OCI-LY7 (cell line): ENCODE measurements at regions not wholly inside any gene's neighbourhood (a gene's known extent, or its start where the extent isn't known, plus 50 kb on each side); places are given as distances from the start of the nearest gene placed in this dataset.

Experiments used
- BruUV-seq: library from RNA; stranded (reverse); fragments of 400-500 nt; replicated peaks from 2 replicates; lab custom pipeline; 2021; lab: Mats Ljungman, UMichigan
- CTCF ChIA-PET: fragments of 300-600 bp; sonication (Branson Sonifier 250); formaldehyde crosslinking; loops from one replicate; lab custom pipeline; 2022; ENCODE audit warnings: antibody characterized with exemption; ENCODE audit not compliant: unreplicated experiment; lab: Charles Lee
- POLR2A ChIA-PET: fragments of 300-600 bp; sonication (Branson Sonifier 250); formaldehyde crosslinking; loops from one replicate; lab custom pipeline; 2022; ENCODE audit warnings: antibody characterized with exemption; lab: Charles Lee
- DNase-seq: peaks from one replicate; pipeline ENCODE4 v3.0.0-alpha.2; 2015; ENCODE audit warnings: low spot score
- H2AFZ ChIP-seq: fragments of 200-600 bp; sonication (generic), shearing (Covaris generic); 2 replicates; pipeline ENCODE4 v1.6.1; 2014; ENCODE audit warnings: mild to moderate bottlenecking, antibody characterized with exemption, low read length, moderate library complexity
- H3K27ac ChIP-seq: fragments of 200-600 bp; sonication (generic); 2 replicates; pipeline ENCODE4 v1.5.1; 2014; ENCODE audit warnings: mixed run types, low read depth, mild to moderate bottlenecking, moderate library complexity, low read length, inconsistent platforms; ENCODE audit not compliant: poor library complexity, severe bottlenecking
- H3K36me3 ChIP-seq: fragments of 200-600 bp; sonication (generic); 2 replicates; pipeline ENCODE4 v1.6.1; 2014; ENCODE audit warnings: mild to moderate bottlenecking, antibody characterized with exemption, low read length, moderate library complexity, mixed read lengths; ENCODE audit not compliant: insufficient read depth
- H3K4me1 ChIP-seq: fragments of 200-600 bp; sonication (generic); 2 replicates; pipeline ENCODE4 v1.5.1; 2014; ENCODE audit warnings: mild to moderate bottlenecking, low read length; ENCODE audit not compliant: insufficient read depth, poor library complexity, severe bottlenecking
- H3K4me2 ChIP-seq: fragments of 200-600 bp; sonication (generic); 2 replicates; pipeline ENCODE4 v1.6.1; 2014; ENCODE audit warnings: mild to moderate bottlenecking, low read length
- H3K4me3 ChIP-seq: fragments of 200-600 bp; sonication (generic); 2 replicates; pipeline ENCODE4 v1.5.1; 2014; ENCODE audit warnings: mild to moderate bottlenecking, low read depth, low read length; ENCODE audit not compliant: poor library complexity, severe bottlenecking
- H3K79me2 ChIP-seq: fragments of 200-600 bp; sonication (generic); 2 replicates; pipeline ENCODE4 v1.6.1; 2016; ENCODE audit warnings: low read depth, mild to moderate bottlenecking, low read length, moderate library complexity, mixed read lengths; ENCODE audit not compliant: insufficient read depth
- H3K9me2 ChIP-seq: fragments of 200-600 bp; sonication (generic); 2 replicates; pipeline ENCODE4 v1.6.1; 2016; ENCODE audit warnings: mild to moderate bottlenecking, low read length, mixed read lengths; ENCODE audit not compliant: insufficient read depth
- H3K9me3 ChIP-seq: fragments of 200-600 bp; sonication (generic); 2 replicates; pipeline ENCODE4 v1.6.1; 2014; ENCODE audit warnings: mild to moderate bottlenecking, mixed run types, low read length, mixed read lengths
- H4K20me1 ChIP-seq: fragments of 200-600 bp; sonication (generic); 2 replicates; pipeline ENCODE4 v1.6.1; 2014; ENCODE audit warnings: mild to moderate bottlenecking, antibody characterized with exemption, low read length, moderate library complexity, mixed read lengths; ENCODE audit not compliant: insufficient read depth
- CTCF ChIP-seq: fragments of 200-600 bp; sonication (generic); conservative IDR thresholded peaks from 2 replicates; pipeline ENCODE4 v1.5.1; 2014; ENCODE audit warnings: mild to moderate bottlenecking, antibody characterized with exemption, low read length, moderate library complexity, mixed read lengths
- EZH2phosphoT487 ChIP-seq: fragments of 200-600 bp; sonication (generic); IDR thresholded peaks from 2 replicates; pipeline ENCODE4 v1.6.1; 2018; ENCODE audit warnings: low read depth, borderline replicate concordance, mild to moderate bottlenecking, mixed run types, antibody characterized with exemption, low read length, moderate library complexity, mixed read lengths
- intact Hi-C: fragments of 100-400 bp; cut with micrococcal nuclease; formaldehyde crosslinking; loops from one replicate; pipeline ENCODE4 v1.10.0; 2022; ENCODE audit not compliant: unreplicated experiment

- no peak for DNase-seq
- intact Hi-C loops = no loop called here
- POLR2A ChIA-PET = no interaction called here
- no peak overlapping the region for H3K4me3 ChIP-seq
- BruUV-seq = no TSS peak
- H2AFZ ChIP-seq = no peak overlapping the region
- no peaks in the 10 kb centered on the region for H3K79me2 ChIP-seq
- H3K9me3 ChIP-seq = no peaks in the 10 kb centered on the region
- H3K4me2 ChIP-seq = no peak overlapping the region
- H3K9me2 ChIP-seq = no peaks in the 10 kb centered on the region
- H4K20me1 ChIP-seq = no peaks in the 10 kb centered on the region
- no peaks in the 10 kb centered on the region for H3K4me1 ChIP-seq
- no peak for TF ChIP-seq EZH2phosphoT487
- TF ChIP-seq CTCF = no peak
- no peaks in the 10 kb centered on the region for H3K36me3 ChIP-seq
- no peak overlapping the region for H3K27ac ChIP-seq
- CTCF ChIA-PET = no interaction called here
Measured at GRCh38 chr14:47899685-47900084, 224.3 kb upstream of the MDGA2 start.

GRCh38 chr14:47874350-47874749 lies 198.9 kb upstream of the MDGA2 start:
- Histone ChIP-seq H3K4me2 (no peak overlapping the region), H3K79me2 (no peaks in the 10 kb centered on the region), H2AFZ (no peak overlapping the region), H3K9me3 (no peaks in the 10 kb centered on the region), H3K36me3 (no peaks in the 10 kb centered on the region), H4K20me1 (no peaks in the 10 kb centered on the region), H3K4me1 (no peaks in the 10 kb centered on the region), H3K4me3 (no peak overlapping the region), H3K9me2 (no peaks in the 10 kb centered on the region), H3K27ac (no peak overlapping the region)
- no peak for TF ChIP-seq EZH2phosphoT487
- TF ChIP-seq CTCF = no peak
- BruUV-seq = no TSS peak
- CTCF ChIA-PET = no interaction called here
- POLR2A ChIA-PET = no interaction called here
- intact Hi-C loops = no loop called here
- no peak for DNase-seq

GRCh38 chr14:47872588-47872987 lies 197.2 kb upstream of the MDGA2 start:
- Histone ChIP-seq H3K4me2 (no peak overlapping the region), H3K79me2 (no peaks in the 10 kb centered on the region), H4K20me1 (no peaks in the 10 kb centered on the region), H3K9me3 (no peaks in the 10 kb centered on the region), H3K4me3 (no peak overlapping the region), H3K4me1 (no peaks in the 10 kb centered on the region), H2AFZ (no peak overlapping the region), H3K9me2 (no peaks in the 10 kb centered on the region), H3K27ac (no peak overlapping the region), H3K36me3 (no peaks in the 10 kb centered on the region)
- no TSS peak for BruUV-seq
- intact Hi-C loops = no loop called here
- DNase-seq = no peak
- TF ChIP-seq EZH2phosphoT487 (no peak), CTCF (no peak)
- CTCF ChIA-PET = no interaction called here
- POLR2A ChIA-PET = no interaction called here
